ENCODE measurements at regions not wholly inside any gene's neighbourhood (a gene's known extent, or its start where the extent isn't known, plus 50 kb on each side); places are given as distances from the start of the nearest gene placed in this dataset.
"Not testable (repeated sequence)": the region's sequence is repeated elsewhere in the genome, so short reads cannot be mapped to it uniquely, and the experiment has no call there.

GRCh38 chrX:92430574-92430973, 651.4 kb downstream of the PCDH11X start:
- CTCF ChIA-PET (ENCODE audit: low intra/inter-chr PET ratio); BruUV-seq (replicated peaks); H2AFZ ChIP-seq (ENCODE audit: low read depth, low read length); in situ Hi-C loops (cut with MboI); H4K20me1 ChIP-seq (replicated peaks; ENCODE audit: control insufficient read depth, insufficient read depth, low read length); H3K9me3 ChIP-seq (replicated peaks; ENCODE audit: control insufficient read depth, insufficient read depth, low read depth, low read length); H3K27me3 ChIP-seq (ENCODE audit: control insufficient read depth in 2 of 2, insufficient read depth in 2 of 2, low read length in 2 of 2); POLR2A ChIA-PET; ATAC-seq; H3K4me1 ChIP-seq (replicated peaks in 1 of 2; ENCODE audit: control insufficient read depth in 2 of 2, insufficient read depth in 2 of 2, low read length in 2 of 2); H3K4me2 ChIP-seq (ENCODE audit: insufficient read depth, low read length); H3K36me3 ChIP-seq (ENCODE audit: control insufficient read depth, insufficient read depth, low read length); H3K79me2 ChIP-seq (ENCODE audit: control insufficient read depth, insufficient read depth, low read length); intact Hi-C loops (cut with micrococcal nuclease); H3K9me1 ChIP-seq (ENCODE audit: control insufficient read depth, insufficient read depth, low read length); H3K9ac ChIP-seq (ENCODE audit: insufficient read depth in 1 of 2, low read depth in 2 of 2, low read length in 2 of 2); FAIRE-seq; H3K4me3 ChIP-seq; DNase-seq (ENCODE audit: extremely low read depth in 1 of 4, low spot score in 3 of 4); H3K27ac ChIP-seq (ENCODE audit: extremely low read depth, low read depth, low read length): not testable (repeated sequence)

- H3K79me2 ChIP-seq (ENCODE audit: control insufficient read depth, insufficient read depth, low read length); BruUV-seq (replicated peaks); H3K4me2 ChIP-seq (ENCODE audit: insufficient read depth, low read length); intact Hi-C loops (cut with micrococcal nuclease); H3K27ac ChIP-seq (ENCODE audit: extremely low read depth, low read depth, low read length); H3K9ac ChIP-seq (ENCODE audit: insufficient read depth in 1 of 2, low read depth in 2 of 2, low read length in 2 of 2); H2AFZ ChIP-seq (ENCODE audit: low read depth, low read length); in situ Hi-C loops (cut with MboI); DNase-seq (ENCODE audit: extremely low read depth in 1 of 4, low spot score in 3 of 4); H3K36me3 ChIP-seq (ENCODE audit: control insufficient read depth, insufficient read depth, low read length); H3K9me3 ChIP-seq (replicated peaks; ENCODE audit: control insufficient read depth, insufficient read depth, low read depth, low read length); FAIRE-seq; H3K4me3 ChIP-seq; H3K4me1 ChIP-seq (replicated peaks in 1 of 2; ENCODE audit: control insufficient read depth in 2 of 2, insufficient read depth in 2 of 2, low read length in 2 of 2); ATAC-seq; H3K27me3 ChIP-seq (ENCODE audit: control insufficient read depth in 2 of 2, insufficient read depth in 2 of 2, low read length in 2 of 2); CTCF ChIA-PET (ENCODE audit: low intra/inter-chr PET ratio); H3K9me1 ChIP-seq (ENCODE audit: control insufficient read depth, insufficient read depth, low read length); POLR2A ChIA-PET; H4K20me1 ChIP-seq (replicated peaks; ENCODE audit: control insufficient read depth, insufficient read depth, low read length): not testable (repeated sequence)
- WGBS (ENCODE audit: insufficient coverage, low coverage, missing lambda C conversion rate) = 0% methylated on average over 10 of the region's 13 CpGs
These were observed 681.4 kb downstream of the PCDH11X start for GRCh38 chrX:92460539-92460938.
